ENCODE measurements at regions not wholly inside any gene's neighbourhood (a gene's known extent, or its start where the extent isn't known, plus 50 kb on each side); places are given as distances from the start of the nearest gene placed in this dataset.

DNA sequence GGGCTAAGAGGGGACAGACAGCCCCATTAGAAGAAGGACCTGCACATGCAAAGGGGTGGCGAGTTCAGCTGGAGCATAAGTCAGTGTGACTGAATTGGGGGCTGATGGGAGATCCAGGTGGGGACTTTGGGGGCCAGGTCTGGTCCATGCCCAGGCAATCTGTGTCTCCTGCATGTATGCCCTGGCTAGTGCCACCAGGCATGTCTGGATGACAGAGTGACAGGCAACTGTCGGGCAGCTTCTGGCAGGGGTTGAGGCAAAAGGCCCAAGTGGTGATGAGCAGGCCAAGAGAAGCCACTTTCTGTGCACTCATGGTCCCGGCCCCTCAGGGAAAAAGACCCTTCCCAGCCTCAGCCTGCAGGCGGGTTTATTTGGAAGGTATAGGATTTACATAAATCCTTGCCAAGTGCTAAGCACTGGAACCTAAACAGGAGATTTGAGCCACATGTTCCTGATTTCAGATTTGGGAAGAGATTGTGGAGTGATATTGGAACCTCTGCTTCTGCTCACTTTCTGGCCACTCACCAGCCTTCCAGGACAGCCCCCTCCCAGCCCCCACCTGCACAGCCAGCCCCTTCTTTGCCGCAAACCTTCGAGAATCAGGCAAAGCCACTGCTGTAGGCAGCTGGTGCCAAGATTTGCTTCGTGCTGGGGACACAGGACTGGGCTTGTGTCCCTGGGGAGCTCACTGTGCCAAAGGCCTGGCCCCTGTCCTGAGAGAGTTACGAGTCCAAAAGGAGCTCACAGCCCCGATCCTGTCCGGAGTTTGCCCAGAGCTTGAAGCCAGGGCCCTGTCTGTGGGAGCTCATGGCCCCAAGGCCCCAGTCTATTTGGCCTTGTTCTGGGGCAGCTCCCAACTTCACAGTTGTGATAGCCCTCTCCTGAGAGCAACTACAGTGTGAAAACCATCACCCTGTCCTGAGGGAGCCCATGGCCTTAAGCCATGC is 232.5 kb upstream of the RTL1 start:
- no peak for DNase-seq (ENCODE audit: low spot score)

DNA sequence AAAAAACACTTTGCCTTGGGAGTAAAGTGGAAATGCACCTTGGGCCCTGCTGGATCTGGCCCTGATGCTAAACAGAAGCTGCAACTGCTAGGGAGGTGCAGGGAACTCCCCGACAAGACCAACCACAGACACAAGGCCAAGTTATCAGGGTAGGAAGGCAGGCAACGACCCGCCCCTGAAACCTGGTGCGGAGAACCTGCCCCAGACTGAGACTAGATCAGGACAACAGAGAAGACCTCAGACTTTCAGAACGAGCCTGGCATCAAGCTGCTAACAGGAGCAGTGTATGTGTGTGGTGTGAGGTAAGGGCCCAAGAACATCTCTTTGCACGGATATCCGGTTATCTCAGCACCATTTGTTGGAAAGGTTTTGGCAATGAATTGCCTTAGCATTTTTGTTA is 233.7 kb upstream of the RTL1 start:
- DNase-seq (ENCODE audit: low spot score), result no peak

DNA sequence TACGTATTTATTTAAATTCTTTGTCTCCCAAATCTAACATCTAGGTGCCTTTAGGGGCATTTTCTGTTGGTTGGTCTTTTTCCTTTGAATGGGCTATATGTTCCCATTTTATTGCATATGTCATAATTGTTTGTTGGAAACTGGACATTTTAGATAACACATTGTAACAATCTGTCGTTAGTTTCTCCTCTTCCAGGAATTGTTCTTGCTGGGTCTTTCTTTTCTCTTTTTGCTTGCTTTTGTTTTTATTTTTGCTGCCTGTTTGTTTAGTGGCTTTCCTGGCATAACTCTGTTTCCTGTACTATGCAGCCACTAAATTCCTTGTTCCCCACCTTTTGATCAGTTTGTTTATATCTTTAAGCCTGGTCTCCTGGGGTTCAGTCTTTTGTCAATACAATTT is 244.3 kb upstream of the RTL1 start:
- no peak for DNase-seq (ENCODE audit: low spot score)

DNA sequence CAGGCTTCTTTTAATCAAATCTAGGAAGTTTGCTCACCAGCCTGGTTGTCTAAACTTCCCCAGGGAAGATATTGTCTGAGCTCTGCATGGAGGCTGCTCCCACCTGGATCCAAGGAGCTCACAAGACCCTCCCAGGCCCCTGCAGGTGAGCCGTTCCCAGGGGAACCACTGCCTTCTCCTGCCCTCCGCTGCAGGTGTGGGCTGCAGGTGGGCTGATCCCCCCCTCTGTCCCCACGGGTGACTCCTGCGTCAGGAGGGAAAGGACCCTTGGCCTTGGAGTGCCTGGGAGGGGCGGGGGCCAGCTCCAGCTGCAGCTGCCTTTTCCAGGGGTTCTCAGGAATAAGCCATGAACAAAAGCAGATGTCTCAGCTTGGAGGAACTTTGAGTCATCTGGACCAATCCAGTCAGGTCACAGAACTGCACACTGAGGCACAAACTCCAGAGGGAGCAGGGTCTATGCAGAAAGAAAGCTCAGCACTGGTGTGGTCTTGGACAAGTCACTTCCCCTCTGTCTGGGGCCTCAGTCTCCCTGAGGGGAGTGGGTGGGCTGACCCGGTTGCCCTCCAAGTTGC is 246.6 kb upstream of the RTL1 start:
- no peak for DNase-seq (ENCODE audit: low spot score)

DNA sequence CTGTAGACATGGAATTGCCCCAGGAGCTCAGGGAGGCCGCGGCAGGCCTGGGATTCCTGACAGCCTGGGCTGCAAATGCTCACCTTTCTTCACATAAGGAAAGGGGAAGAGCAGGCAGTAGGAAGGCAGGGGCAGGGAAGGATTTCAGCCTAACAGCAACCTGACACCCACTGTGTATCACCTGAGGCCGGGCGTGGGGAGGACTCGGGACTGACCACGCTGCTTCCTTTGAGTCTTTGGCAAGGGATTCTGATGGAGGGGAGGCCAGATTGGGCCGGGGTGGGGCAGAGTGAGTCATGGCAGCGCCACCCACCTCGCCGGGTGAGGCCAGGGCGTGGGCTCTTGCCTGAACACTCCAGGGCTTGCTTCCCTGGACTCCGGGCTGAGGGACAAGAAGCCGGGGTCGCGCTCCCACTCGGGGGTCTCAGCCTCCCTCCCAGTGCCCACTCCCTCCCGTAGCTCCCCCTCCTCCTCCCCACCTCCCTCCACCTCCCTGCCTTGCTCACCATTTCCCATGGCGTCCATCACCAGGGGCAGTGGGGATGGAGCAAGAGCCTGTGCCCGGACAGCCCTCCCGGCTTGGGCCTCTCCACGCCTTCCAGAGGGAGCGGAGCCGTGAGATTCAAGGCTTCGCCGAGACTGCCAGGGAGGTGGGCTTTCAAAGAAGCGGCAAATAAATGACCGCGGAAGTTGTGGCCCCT is 247.9 kb upstream of the RTL1 start:
- no peak for DNase-seq (ENCODE audit: low spot score)

DNA sequence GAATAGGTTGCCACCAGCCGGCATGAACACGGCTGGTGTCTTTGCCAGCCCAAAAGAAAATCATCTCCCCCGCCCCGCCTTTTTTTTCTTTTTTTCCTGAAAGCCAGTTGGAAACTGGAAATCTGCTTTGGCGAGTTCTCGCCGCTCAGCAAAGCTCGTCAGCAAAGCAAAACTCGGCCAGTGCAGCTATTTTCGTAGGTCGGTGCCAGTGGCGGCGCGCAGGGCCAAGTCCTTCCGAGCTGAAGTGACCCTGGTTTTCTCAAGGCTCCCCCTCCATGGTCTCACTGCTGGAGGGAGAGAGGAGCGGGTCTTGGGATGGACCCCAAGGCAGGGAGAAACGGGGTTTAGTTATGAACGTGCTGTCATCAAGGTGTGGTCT is 248.4 kb upstream of the RTL1 start:
- DNase-seq (ENCODE audit: low spot score), result no peak

DNA sequence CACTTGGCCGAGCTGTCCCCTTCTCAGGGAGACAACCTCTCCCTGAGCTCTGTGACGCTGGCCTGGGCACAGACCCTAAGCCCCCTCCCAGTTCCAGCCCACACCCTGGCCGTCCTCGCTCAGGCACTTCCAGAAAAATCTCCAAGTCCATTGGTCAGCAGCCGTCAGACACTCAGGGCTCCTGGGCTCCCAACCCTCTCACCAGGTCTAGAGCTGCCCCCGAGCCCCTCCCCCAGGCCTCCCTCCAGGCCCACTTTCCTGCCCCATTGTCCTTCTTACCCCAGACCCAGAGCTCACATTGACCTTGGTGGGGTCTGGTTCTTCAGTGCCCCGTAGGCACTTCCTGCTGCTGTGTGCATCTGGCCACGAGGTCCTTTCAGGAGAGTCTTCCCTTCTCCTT is 249.3 kb upstream of the RTL1 start:
- no peak for DNase-seq (ENCODE audit: low spot score)

DNA sequence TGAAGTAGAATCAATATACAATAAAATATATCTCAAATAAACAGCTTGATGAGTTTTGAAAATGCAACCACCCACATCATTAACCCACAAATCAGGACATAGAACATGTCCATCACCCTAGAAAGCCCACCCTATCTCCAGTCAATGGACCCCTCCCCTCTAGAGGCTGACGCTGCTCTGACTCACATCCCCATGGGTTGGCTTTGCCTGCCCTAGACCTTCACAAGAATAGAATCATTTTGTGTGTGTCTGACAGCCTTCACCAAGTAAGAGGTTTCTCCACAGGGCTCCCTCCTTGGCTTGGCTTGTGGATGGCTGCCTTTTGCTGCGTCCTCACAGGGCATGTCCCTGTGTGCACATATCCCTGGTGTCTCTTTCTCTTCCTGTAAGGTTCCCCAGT is 250.2 kb upstream of the RTL1 start:
- no peak for DNase-seq (ENCODE audit: low spot score)

DNA sequence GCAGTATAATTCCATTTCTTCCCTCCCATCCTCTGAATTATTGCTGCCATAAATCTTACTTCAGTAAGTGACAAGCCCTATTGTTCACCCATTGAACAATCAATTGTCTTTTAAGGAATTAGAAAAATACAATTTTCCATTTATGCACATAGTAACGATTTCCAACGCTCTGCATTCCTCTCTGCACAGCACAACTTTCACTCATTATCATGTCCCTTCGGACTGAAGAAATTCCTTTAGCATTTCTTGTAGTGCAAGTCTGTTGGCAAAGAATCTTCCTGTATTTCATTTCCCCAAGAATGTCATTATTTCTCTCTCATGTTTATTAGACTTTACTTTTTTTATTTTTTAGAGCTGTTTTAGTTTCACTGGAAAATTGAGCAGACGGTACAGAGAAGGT is 252.1 kb upstream of the RTL1 start:
- DNase-seq (ENCODE audit: low spot score), result no peak

DNA sequence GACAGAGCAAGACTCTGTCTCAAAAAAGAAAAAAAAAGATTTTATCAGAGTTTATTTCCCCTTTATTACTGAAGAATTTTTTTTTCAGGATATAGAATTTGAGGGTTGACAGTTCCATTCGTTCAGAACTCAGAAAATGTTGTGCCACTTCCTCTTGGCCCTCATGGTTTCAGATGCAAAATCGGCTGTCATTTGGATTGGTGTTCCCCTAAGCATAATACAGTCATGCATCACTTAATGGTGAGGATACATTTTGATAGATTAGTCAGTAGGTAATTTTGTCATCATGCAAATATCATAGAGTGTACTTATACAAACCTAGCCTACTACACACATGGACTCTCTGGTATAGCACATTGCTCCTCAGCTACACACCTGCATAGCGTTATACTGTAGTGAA is 263.9 kb upstream of the RTL1 start:
- DNase-seq (ENCODE audit: low spot score), result no peak

DNA sequence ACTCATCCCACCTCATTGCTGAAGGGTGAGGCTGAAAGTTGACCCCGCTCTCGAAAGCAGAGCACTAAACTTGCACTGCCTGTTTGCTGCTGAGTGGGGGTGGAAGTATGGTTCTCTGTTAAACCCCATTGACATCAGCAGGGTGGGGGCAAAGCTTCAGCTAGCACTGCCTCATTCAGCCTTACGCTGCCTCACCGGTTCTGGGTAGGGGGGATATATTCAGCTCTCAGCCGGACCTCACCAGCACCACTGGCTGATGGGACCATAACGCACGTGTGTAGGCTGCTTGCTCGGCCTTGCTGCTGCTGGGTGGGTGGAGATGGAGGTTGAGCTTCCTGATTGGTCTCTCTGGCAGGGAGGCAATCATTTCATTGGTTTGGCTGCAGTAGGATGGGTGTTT is 265.7 kb upstream of the RTL1 start:
- no peak for DNase-seq (ENCODE audit: low spot score)

DNA sequence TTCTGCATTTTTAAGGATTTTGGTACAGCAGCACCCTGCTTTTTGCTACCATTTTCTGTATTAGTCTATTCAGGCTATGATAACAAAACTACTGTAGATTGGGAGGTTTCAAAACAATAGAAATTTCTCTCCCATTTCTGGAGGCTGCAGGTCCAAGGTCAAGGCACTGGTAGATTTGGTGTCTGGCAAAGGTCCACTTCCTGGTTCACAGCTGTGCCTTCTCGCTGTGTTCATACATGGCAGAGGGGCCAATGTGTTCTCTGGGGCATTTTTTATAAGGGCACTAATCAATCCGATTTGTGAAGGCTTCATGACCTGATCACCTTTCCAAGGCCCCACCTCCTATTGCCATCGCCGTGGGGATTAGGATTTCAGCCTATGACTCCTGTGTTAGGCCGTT is 268.1 kb upstream of the RTL1 start:
- DNase-seq (ENCODE audit: low spot score), result no peak

DNA sequence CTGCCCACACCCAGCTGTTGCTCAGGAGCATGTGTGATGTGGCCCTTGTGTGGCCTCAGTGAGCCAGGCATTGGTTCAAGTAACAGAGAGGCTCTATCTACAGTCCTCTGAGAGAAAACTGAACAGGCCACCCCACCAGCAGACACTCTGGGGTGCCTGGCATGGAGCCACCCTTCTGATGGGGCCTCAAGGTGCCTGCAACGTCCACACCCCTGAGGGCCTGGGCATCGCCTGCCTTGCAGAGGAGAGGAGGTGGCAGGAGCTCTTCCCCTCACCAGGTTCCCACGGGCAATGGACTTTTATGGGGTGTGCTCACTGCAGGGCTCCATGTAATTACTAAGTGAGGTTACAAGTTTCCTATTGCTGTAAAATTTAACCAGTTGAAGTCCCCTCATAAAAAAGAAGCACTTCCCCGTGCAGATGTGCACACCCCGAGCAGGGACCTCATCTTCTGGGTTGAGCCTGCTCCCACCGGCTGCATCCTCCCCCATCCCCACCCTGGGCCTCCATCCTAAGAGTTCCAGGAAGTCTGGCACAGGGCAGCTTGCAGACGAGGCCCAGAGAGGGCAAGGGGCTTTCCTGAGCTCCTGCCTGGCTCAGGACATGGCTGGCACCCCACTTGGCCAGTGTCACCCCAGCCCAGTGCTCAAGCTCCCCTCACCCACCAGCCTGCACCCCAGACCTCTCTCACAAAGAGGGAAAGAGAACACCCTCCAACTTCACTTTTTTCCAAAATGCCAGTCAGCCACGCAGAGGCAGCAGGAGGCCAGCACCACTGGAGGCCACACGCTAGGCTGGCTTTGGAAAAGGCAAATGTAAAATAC is 270.4 kb upstream of the RTL1 start:
- no peak for DNase-seq (ENCODE audit: low spot score)

DNA sequence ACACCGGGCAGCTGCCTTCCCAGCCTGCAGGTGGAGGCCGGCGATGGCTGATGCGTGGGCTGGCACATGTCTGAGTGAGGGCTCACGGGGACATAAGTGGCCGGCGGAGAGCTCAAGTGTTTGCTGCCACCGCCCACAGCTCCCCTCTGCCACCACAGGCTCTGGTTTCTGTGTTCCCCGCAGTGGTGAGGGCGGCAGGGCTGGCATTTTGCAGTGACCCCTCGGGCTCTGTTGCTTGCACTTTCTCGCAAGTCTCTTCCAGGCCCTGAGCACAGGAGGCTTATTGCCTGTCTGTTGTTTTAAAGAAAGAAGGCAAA is 271.0 kb upstream of the RTL1 start:
- no peak for DNase-seq (ENCODE audit: low spot score)

DNA sequence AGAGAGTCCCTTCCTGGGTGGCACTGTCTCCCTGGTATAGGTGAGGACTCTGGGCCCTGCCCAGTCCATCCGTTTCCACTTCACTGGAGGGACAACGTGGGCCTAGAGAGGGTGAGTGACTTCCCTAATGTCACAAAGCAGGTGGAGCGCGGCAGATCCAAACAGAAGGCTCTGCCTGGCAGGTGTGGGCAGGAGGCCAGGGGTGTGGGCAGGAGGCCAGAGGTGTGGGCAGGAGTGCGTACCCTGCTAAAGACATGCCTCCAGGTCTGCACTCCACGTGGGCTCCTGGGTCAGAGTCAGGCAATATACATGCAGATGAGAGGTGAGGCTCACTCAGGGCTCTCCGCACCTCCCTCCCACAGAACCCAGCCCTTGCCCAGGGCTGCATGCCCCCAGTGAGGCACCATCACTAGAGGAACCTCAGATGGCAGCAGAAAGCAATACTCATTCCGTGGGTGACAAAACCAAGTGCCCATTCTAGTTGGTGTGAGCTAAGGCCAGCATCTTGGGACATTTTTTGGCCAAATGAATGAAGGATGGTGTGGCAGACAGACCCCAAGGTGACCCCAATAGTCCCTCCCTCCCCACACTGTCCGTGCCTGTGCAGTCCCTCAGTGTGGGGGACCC is 271.6 kb upstream of the RTL1 start:
- DNase-seq (ENCODE audit: low spot score), result no peak

DNA sequence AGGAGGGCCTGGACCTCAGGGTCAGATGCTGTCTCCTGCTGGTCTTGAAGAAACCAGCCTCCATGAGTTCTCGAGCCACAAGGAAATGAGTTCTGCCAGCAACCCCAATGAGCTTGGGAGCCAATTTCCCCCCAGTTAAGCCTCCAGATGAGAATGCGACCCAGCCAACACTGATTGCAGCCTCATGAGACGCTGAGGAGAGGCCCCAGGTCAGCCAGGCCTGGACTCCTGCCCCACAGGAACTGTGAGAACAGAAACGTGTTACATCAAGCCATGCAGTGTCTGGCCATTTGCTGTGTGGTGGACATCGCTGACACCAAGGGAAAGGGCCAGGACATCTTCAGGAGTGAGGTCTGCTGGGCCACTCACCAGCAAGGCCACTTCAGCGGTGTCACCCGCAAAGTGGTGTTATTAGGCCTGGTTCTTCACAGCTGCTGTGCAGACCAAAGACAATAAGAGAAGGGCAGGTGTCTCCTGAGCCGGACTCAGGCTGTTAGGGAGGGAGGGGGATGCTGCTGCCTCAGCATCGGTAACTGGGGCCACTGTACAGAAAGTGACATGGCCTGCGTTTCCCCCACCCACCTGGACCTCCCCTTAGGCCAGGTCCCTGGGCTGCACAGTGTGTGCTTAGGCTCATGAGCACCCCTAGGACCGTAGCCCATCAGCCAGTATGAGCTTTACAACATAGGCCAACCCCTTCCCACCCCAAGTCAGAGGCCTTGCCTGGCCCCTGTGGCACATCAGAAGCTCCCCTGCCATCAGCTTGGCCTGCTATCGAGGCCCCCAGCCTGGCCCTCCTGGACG is 272.4 kb upstream of the RTL1 start:
- no peak for DNase-seq (ENCODE audit: low spot score)

DNA sequence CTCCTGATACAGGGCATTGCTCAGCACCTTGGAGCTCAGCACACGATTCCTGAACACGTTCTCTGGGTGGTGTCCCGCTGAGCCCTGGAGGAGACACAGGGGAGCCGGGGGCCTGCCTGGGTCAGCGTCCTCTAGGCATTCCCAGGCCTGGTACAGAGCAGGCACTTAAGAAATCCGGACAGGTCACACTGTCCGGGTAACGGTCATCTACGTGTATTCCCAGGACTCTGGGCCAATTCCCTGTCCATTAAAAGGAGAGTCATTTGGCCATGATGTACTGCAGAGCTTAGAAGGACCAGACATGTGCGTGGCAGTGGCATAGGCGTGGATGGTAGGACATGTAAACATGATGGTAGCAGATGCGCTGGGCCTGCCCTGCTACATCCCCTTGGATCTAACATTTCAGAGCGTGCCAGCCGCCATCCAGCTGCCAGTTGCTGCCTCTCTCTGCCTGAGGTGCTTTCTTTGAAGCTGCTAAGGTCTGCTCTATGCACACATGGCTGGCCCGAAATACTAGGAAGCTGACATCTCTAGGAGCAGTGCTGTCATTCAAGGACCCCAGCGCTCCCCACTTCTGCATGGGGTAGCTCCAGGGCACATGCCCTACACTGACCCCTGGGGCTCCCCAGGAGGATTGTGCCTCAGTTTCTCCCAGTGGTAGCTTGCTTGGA is 273.1 kb upstream of the RTL1 start:
- DNase-seq (ENCODE audit: low spot score), result no peak

DNA sequence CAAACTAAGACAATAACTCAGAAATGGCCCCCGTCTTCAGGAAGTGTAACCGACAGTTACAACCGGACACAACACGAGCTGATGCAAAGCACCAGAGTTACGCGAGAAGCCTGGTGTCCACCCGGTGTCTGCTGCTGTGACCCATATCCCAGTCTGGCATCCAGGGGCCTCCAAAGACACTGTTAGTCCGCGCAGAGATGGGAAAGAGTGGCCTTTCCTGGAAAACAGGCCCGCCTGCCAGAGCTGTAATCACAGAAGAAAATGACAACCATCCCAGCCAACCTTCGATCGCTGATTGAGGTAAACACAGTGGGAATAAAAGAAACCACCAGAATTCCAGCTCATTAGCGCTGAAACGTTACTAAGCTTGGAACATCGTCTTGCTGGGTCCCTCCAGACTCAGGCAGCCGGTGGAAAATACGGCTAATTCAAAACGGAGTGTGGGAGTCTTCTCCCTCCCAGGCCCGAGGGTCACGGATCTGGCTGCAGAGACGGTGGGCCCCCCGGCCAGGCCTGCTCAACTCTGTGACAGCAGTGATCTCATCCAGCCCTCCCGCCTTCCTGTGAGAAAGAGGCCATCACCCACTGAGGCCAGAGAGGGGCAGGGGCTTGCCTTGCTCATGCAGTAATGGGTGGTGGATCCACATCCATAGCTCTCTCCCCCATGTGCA is 273.9 kb upstream of the RTL1 start:
- DNase-seq (ENCODE audit: low spot score), result no peak

DNA sequence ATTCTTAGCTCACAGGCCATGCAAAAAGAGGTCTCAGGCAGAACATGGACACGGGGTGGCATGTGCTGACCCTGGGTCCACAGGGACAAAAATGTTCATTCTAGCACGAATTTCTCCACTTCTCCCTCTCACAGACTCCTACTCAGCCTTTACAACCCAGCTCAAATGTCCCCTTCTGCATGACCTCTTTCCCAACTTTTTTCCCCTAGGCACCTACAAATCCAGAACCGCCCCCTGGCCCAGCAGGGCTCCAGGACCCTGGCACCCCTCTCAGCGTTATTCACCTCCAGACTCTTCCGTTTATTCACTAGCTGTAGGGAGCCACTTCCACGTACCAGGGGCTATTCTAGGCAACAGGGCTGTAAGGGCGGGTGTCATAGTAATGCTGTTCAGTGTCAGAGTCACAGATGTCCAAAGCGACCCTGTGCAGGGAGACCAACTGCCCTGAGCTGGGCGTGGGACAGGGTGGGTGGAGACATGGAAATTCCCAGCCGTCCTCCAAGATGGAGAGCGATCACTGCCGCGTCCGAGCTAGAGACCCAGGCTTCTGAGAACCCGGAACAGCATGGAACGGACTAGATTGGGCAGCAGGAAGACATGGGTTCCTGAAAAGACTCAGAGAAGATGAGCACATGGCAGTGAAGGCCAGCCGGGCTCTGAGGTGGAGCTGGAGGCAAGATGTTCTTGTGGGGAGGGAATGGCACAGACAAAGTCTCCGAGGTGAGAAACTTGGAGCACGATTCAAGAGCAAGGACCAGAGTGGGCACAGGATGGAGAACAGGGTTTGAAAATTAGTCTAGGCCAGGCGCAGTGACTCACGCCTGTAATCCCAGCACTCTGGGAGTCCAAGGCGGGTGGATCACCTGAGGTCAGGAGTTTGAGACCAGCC is 274.9 kb upstream of the RTL1 start:
- no peak for DNase-seq (ENCODE audit: low spot score)

Data from A172 (cell line).